GM12872 (cell line): ENCODE measurements at regions not wholly inside any gene's neighbourhood (a gene's known extent, or its start where the extent isn't known, plus 50 kb on each side); places are given as distances from the start of the nearest gene placed in this dataset.

Source experiments
- TF ChIP-seq, protein P1 (sequence below): IDR thresholded peaks from 3 replicates; pipeline ENCODE4 v1.5.1; 2011; ENCODE audit warnings: low read depth, mild to moderate bottlenecking, low read length, moderate library complexity; ENCODE audit not compliant: insufficient read depth

DNA sequence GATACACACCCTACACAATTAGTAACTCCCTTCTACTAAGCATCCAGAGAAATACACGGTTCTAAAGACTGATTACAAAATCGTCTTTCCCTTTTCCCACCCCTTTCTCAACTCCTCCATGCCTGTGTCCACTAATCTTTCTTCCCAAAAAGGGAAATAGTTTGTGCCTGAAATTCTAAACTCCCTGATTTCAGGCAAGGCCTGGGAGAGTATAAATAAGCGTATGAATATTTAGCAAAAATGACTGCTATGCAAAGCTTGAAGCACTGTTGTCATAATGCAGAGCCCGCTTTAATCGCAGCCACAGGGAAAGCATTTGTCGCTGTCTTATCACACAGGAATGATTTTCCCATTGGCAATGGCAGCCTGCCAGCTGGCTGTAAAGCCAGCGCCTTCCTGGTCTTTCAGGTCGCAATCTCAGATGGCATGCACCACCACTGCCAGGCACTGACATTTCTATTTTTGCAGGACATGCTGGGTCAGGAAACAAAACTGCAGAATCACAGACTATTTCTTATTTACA lies 142.9 kb upstream of the PCGF5 start:
- TF ChIP-seq, protein P1, sequence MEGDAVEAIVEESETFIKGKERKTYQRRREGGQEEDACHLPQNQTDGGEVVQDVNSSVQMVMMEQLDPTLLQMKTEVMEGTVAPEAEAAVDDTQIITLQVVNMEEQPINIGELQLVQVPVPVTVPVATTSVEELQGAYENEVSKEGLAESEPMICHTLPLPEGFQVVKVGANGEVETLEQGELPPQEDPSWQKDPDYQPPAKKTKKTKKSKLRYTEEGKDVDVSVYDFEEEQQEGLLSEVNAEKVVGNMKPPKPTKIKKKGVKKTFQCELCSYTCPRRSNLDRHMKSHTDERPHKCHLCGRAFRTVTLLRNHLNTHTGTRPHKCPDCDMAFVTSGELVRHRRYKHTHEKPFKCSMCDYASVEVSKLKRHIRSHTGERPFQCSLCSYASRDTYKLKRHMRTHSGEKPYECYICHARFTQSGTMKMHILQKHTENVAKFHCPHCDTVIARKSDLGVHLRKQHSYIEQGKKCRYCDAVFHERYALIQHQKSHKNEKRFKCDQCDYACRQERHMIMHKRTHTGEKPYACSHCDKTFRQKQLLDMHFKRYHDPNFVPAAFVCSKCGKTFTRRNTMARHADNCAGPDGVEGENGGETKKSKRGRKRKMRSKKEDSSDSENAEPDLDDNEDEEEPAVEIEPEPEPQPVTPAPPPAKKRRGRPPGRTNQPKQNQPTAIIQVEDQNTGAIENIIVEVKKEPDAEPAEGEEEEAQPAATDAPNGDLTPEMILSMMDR = no peak

DNA sequence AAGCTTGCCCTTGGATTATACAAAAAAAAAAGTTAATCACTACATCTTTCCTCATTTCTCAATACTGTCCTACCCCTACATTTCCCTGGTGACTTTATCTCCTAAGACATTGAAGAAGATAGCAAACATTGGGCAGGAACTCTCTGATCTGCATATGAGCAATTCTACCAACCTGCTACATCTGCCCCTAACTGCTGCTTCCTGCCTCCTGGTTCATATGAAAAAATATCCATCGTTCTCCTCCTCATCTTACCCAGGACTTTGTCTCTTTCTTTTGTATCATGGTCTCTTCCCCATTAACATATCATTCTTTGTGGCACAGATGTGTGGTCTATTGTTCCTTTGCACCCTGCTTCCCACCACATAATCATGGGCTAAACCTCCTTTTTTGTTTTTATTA lies 139.7 kb upstream of the PCGF5 start:
- TF ChIP-seq, protein P1 = no peak

DNA sequence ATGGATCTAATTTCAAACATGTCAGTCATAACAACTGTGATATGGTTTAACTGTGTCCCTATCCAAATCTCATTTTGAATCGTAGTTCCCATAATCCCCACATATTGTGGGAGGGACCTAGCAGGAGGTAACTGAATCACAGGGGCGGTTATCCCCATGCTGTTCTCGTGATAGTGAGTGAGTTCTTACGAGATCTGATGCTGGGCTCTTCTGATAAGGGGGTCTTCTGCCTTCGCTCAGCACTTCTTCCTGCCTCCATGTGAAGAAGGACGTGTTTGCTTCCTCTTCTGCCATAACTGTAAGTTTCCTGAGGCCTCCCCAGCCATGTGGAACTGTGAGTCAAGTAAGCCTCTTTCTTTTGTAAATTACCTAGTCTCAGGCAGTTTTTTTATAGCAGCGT lies 138.0 kb upstream of the PCGF5 start:
- TF ChIP-seq, protein P1 = no peak

DNA sequence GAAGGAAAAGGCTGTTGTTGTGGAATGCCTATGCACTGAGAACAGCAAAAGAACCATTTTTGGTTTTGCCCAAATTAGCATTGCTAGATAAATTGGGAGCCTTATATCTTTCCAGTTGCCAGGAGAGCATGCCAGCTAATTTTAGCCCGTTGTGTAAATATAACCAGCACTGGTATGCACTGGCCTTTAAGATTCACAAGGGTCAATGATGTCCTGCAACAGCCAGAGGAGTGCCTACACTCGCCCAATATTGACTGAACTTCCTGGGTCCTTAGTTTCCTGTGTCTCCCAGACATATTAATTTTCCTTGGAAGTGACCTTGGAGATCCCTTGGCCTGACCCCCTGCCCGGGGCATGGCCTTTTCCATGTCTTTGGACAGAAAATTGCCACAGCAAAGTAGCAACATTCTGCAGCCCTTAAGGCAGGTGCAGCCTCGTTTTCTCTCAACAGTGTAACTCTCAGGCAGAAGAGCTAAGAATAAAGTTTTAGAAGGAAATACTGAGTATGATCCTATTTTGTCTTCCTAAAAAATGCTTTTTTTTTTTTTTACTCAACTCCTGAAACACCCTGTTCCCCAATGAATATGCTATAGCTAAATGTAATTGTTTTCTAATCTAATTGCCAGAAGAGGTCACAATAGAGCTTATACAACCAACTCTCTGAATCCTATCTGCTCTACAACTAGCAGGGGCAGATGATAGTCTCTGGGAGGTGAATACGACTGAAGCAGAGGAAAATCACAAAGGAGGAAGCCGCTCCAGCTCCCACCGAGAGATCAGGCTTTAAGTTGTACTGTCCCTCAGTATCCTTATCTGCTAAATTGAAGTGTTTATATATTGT lies 131.9 kb upstream of the PCGF5 start:
- TF ChIP-seq, protein P1 = 0 out of 3 replicates have a peak, but pooled peaks have one; percentile 8

DNA sequence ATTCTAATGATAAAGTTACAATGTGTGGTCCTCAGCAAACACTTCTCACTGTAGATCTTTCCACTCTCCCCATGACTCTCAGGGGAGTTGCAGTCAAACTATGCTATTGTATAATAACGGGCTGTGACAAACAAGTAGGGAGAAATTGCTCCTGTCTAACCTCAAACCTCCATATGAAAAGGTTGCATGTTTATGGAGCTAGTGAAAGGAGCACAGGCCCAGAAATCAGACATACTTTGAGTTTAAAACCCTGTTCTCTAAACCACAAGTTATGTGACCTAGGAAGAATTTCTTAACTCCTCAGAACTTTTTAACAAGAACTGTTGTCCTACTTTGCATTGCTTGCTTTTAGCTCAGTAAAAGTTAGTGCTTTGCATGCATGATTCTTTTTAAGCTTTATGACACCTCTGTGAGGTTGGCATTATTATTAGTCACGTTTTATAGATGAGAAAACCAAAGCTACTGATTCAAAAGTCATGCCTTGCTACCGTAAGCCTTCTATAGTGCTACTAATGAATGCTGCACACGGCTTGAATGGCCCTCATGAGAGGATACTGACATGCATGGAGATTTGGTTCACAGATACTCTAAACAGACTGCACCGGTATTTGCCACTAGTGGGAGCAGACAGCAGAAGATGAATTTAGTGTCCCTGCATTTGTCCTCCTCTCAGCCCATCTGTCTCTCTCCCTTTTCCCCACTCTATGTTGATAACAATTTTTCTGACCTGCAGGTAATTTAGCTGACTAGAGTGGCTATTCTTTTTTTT lies 129.5 kb upstream of the PCGF5 start:
- TF ChIP-seq, protein P1 = peak; percentile 41; the same call in 2 of the 3 replicates

DNA sequence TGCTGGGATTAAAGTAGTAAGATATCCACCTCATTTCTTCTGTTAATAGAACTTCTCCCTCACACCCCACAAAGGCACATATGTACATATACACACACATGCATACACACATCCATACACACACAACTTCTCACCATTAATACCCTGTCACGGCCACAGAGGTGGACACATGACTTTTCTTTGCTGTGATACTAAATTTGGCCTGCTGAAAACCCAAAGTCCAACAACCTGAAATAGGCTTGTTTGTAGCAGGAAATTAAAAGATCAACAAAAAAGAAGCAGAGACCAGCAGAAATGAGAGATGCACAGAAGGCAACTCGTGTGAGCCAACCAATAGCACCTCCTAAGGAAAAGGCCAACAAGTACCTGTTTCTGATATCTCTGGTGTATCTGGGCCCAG lies 128.7 kb upstream of the PCGF5 start:
- TF ChIP-seq, protein P1 = no peak

DNA sequence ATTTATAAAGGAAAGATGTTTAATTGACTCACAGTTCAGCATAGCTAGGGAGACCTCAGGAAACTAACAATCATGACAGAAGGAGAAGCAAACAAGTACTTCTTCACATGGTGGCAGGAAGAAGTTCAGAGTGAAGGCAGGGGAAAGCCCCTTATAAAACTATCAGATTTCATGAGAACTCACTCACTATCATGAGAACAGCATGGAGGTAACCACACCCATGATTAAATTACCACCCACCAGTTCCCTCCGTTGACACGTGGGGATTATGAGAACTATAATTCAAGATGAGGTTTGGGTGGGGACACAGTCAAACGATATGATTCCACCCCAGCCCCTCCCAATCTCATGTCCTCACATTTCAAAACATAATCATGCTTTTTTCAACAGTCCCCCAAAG lies 124.2 kb upstream of the PCGF5 start:
- TF ChIP-seq, protein P1 = no peak
